NT2/D1 (cell line): ENCODE measurements at regions not wholly inside any gene's neighbourhood (a gene's known extent, or its start where the extent isn't known, plus 50 kb on each side); places are given as distances from the start of the nearest gene placed in this dataset.

Experiments used
- SUZ12 ChIP-seq: IDR thresholded peaks from 2 replicates; pipeline ENCODE4 v1.6.1; 2011; ENCODE audit not compliant: insufficient read length, insufficient read depth; ENCODE audit errors: extremely low read depth
- YY1 ChIP-seq: IDR thresholded peaks from 2 replicates; pipeline ENCODE4 v1.6.1; 2011; ENCODE audit not compliant: insufficient read length, insufficient read depth
- ZNF274 ChIP-seq: IDR thresholded peaks from 2 replicates; pipeline ENCODE4 v1.6.1; 2011; ENCODE audit warnings: mild to moderate bottlenecking, low read depth, low read length

DNA sequence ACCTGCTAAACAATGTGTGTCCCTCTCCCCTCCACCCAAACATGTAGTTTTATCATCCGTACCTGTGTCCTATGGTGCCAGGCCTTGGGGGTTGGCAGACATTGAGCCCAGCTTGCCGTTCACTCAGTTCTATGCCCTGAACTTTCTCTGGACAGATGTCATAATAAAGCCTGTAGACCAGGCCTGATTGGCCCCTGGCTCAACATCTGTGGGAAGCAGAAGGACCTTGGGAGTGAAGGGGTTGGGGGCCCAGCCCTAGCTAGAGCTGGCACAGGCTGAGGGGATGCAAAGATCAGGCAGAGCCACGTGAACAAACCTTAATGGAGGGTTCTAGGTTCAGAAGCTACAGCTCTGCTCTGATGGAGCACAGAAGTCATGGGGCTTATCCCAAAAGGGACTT is 600.6 kb downstream of the BUD13 start:
- TF ChIP-seq ZNF274: no peak
- no peak for TF ChIP-seq YY1
- TF ChIP-seq SUZ12: no peak
